ENCODE measurements at regions not wholly inside any gene's neighbourhood (a gene's known extent, or its start where the extent isn't known, plus 50 kb on each side); places are given as distances from the start of the nearest gene placed in this dataset.

GRCh38 chr18:55064073-55064472, 104.8 kb upstream of the CCDC68 start:
- no peak overlapping the region for H3K27ac ChIP-seq
- no peak overlapping the region for H3K4me3 ChIP-seq (IDR thresholded peaks at IDR 0.05; ENCODE audit: insufficient read depth, low read depth, low read length)
- H3K4me1 ChIP-seq (ENCODE audit: low read depth, poor library complexity, severe bottlenecking): no peaks in the 10 kb centered on the region
- H3K79me2 ChIP-seq (ENCODE audit: insufficient read depth, low read depth): no peaks in the 10 kb centered on the region
- H3K27me3 ChIP-seq (ENCODE audit: insufficient read depth, low read depth): no peaks in the 10 kb centered on the region
- no peaks in the 10 kb centered on the region for H3K36me3 ChIP-seq (ENCODE audit: insufficient read depth)
- TF ChIP-seq CTCF (conservative IDR thresholded peaks at IDR 0.05; ENCODE audit: low read depth, low read length): no peak
- H3K9ac ChIP-seq: no peak overlapping the region
- no peak overlapping the region for H2AFZ ChIP-seq (ENCODE audit: low read depth)
- H3K4me2 ChIP-seq: no peak overlapping the region
- H4K20me1 ChIP-seq (ENCODE audit: insufficient read depth): no peaks in the 10 kb centered on the region

GRCh38 chr18:55054021-55054990, 95.0 kb upstream of the CCDC68 start:
- Histone ChIP-seq H3K4me1 (ENCODE audit: low read depth, poor library complexity, severe bottlenecking) (peaks cover 6% of the 10 kb centered on the region), H3K4me2 (no peak overlapping the region), H4K20me1 (ENCODE audit: insufficient read depth) (no peaks in the 10 kb centered on the region), H3K4me3 (IDR thresholded peaks at IDR 0.05; ENCODE audit: insufficient read depth, low read depth, low read length) (no peak overlapping the region), H3K27ac (no peak overlapping the region), H3K36me3 (ENCODE audit: insufficient read depth) (no peaks in the 10 kb centered on the region), H3K79me2 (ENCODE audit: insufficient read depth, low read depth) (no peaks in the 10 kb centered on the region), H3K9ac (no peak overlapping the region), H3K27me3 (ENCODE audit: insufficient read depth, low read depth) (no peaks in the 10 kb centered on the region), H2AFZ (ENCODE audit: low read depth) (no peak overlapping the region)
- TF ChIP-seq CTCF (conservative IDR thresholded peaks at IDR 0.05; ENCODE audit: low read depth, low read length): no peak

GRCh38 chr18:55048892-55049291, 89.6 kb upstream of the CCDC68 start:
- no peak for TF ChIP-seq CTCF (conservative IDR thresholded peaks at IDR 0.05; ENCODE audit: low read depth, low read length)
- no peak overlapping the region for H3K9ac ChIP-seq
- no peaks in the 10 kb centered on the region for H3K27me3 ChIP-seq (ENCODE audit: insufficient read depth, low read depth)
- H4K20me1 ChIP-seq (ENCODE audit: insufficient read depth): no peaks in the 10 kb centered on the region
- no peak overlapping the region for H3K27ac ChIP-seq
- no peak overlapping the region for H3K4me2 ChIP-seq
- H3K4me3 ChIP-seq (IDR thresholded peaks at IDR 0.05; ENCODE audit: insufficient read depth, low read depth, low read length): no peak overlapping the region
- H3K4me1 ChIP-seq (ENCODE audit: low read depth, poor library complexity, severe bottlenecking): peaks cover 6% of the 10 kb centered on the region
- H3K36me3 ChIP-seq (ENCODE audit: insufficient read depth): no peaks in the 10 kb centered on the region
- H3K79me2 ChIP-seq (ENCODE audit: insufficient read depth, low read depth): no peaks in the 10 kb centered on the region
- H2AFZ ChIP-seq (ENCODE audit: low read depth): no peak overlapping the region

- H3K4me1 ChIP-seq (ENCODE audit: low read depth, poor library complexity, severe bottlenecking): peaks cover 6% of the 10 kb centered on the region
- H3K27ac ChIP-seq: no peak overlapping the region
- no peaks in the 10 kb centered on the region for H3K36me3 ChIP-seq (ENCODE audit: insufficient read depth)
- H3K27me3 ChIP-seq (ENCODE audit: insufficient read depth, low read depth): no peaks in the 10 kb centered on the region
- TF ChIP-seq CTCF (conservative IDR thresholded peaks at IDR 0.05; ENCODE audit: low read depth, low read length): no peak
- H2AFZ ChIP-seq (ENCODE audit: low read depth): no peak overlapping the region
- no peaks in the 10 kb centered on the region for H3K79me2 ChIP-seq (ENCODE audit: insufficient read depth, low read depth)
- H3K9ac ChIP-seq: no peak overlapping the region
- H3K4me2 ChIP-seq: no peak overlapping the region
- no peaks in the 10 kb centered on the region for H4K20me1 ChIP-seq (ENCODE audit: insufficient read depth)
- H3K4me3 ChIP-seq (IDR thresholded peaks at IDR 0.05; ENCODE audit: insufficient read depth, low read depth, low read length): no peak overlapping the region
Measured at GRCh38 chr18:55047546-55047945, 88.3 kb upstream of the CCDC68 start.
